NCI-H1105 (cell line): ENCODE measurements at regions not wholly inside any gene's neighbourhood (a gene's known extent, or its start where the extent isn't known, plus 50 kb on each side); places are given as distances from the start of the nearest gene placed in this dataset.
"Not testable (repeated sequence)": the region's sequence is repeated elsewhere in the genome, so short reads cannot be mapped to it uniquely, and the experiment has no call there.

Experiments used
- DNase-seq: peaks from one replicate; lab custom pipeline; 2025; lab: John Stamatoyannopoulos, UW

GRCh38 chr11:134866981-134867675, 455.1 kb upstream of the B3GAT1 start:
- no peak for DNase-seq

- no peak for DNase-seq
These were observed 454.2 kb upstream of the B3GAT1 start for GRCh38 chr11:134866215-134866614.

GRCh38 chr11:134864968-134865305, 452.9 kb upstream of the B3GAT1 start:
- no peak for DNase-seq

GRCh38 chr11:134864233-134864967, 452.4 kb upstream of the B3GAT1 start:
- DNase-seq = no peak

GRCh38 chr11:134863294-134863693, 451.3 kb upstream of the B3GAT1 start:
- DNase-seq = no peak

- DNase-seq = no peak
These were observed 450.6 kb upstream of the B3GAT1 start for GRCh38 chr11:134862587-134863195.

- DNase-seq = no peak
These were observed 450.1 kb upstream of the B3GAT1 start for GRCh38 chr11:134862105-134862502.

- no peak for DNase-seq
These were observed 449.6 kb upstream of the B3GAT1 start for GRCh38 chr11:134861490-134862104.

- DNase-seq = no peak
These were observed 446.9 kb upstream of the B3GAT1 start for GRCh38 chr11:134858783-134859480.

- no peak for DNase-seq
These were observed 445.0 kb upstream of the B3GAT1 start for GRCh38 chr11:134857035-134857434.

- no peak for DNase-seq
These were observed 444.3 kb upstream of the B3GAT1 start for GRCh38 chr11:134856056-134856971.

- DNase-seq = no peak
These were observed 442.2 kb upstream of the B3GAT1 start for GRCh38 chr11:134853992-134854991.

- not testable (repeated sequence) for DNase-seq
These were observed 439.6 kb upstream of the B3GAT1 start for GRCh38 chr11:134851503-134852224.

- no peak for DNase-seq
These were observed 438.5 kb upstream of the B3GAT1 start for GRCh38 chr11:134850566-134850965.

- DNase-seq = no peak
These were observed 437.8 kb upstream of the B3GAT1 start for GRCh38 chr11:134849833-134850232.

GRCh38 chr11:134847083-134847715, 435.2 kb upstream of the B3GAT1 start:
- no peak for DNase-seq

- DNase-seq = no peak
These were observed 434.5 kb upstream of the B3GAT1 start for GRCh38 chr11:134846328-134847082.
